Upper lobe of left lung (tissue), 6 donors: ENCODE measurements at regions not wholly inside any gene's neighbourhood (a gene's known extent, or its start where the extent isn't known, plus 50 kb on each side); places are given as distances from the start of the nearest gene placed in this dataset.

Experiments used
- ATAC-seq, 2 donors: fragments of 200-7000 bp; cut with Tn5 transposase; one replicate each; pipeline ENCODE4 v1.9.1; 2022; ENCODE audit warnings: mild to moderate bottlenecking in 2 of 2, moderate library complexity in 2 of 2; ENCODE audit not compliant: low FRiP score in 2 of 2
- DNase-seq, 2 donors: peaks; one replicate each; pipeline ENCODE4 v3.0.0-alpha.2; 2019 to 2020
- H3K27ac ChIP-seq, 4 donors: fragments of 200-600 bp; sonication (generic); one replicate each; pipeline ENCODE4 v1.5.1; 2016 to 2019
- H3K27me3 ChIP-seq, 4 donors: fragments of 200-600 bp; sonication (generic); one replicate each; pipeline ENCODE4 v1.5.1; 2017 to 2019
- H3K36me3 ChIP-seq, 4 donors: fragments of 200-600 bp; sonication (generic); one replicate each; pipeline ENCODE4 v1.5.1; 2016 to 2019
- H3K4me1 ChIP-seq, 4 donors: fragments of 200-600 bp; sonication (generic); one replicate each; pipeline ENCODE4 v1.5.1; 2018 to 2019
- H3K4me3 ChIP-seq, 4 donors: fragments of 200-600 bp; sonication (generic); one replicate each; pipeline ENCODE4 v1.5.1; 2017 to 2019; ENCODE audit warnings: mild to moderate bottlenecking in 2 of 4, moderate library complexity in 1 of 4
- H3K9me3 ChIP-seq, 4 donors: fragments of 200-600 bp; sonication (generic); one replicate each; pipeline ENCODE4 v1.5.1; 2018 to 2019
- EP300 ChIP-seq, 4 donors: sonication (generic); formaldehyde crosslinking; IDR thresholded peaks; one replicate each; pipeline ENCODE4 v1.5.1; 2017; ENCODE audit warnings: antibody characterized with exemption in 4 of 4, control low read depth in 2 of 4
- POLR2A ChIP-seq, 4 donors: fragments of 450-650 bp; IDR thresholded peaks; one replicate each; pipeline ENCODE4 v1.5.1; 2016 to 2017; ENCODE audit warnings: antibody characterized with exemption in 4 of 4, mild to moderate bottlenecking in 2 of 4
- POLR2AphosphoS5 ChIP-seq, 2 donors: sonication (generic); formaldehyde crosslinking; IDR thresholded peaks; one replicate each; pipeline ENCODE4 v1.5.1; 2017; ENCODE audit warnings: antibody characterized with exemption in 2 of 2
- WGBS, 2 donors: methylation state at CpG; one replicate each; pipeline ENCODE4 v1.1.5; 2017 to 2018; 5-methylcytosine and 5-hydroxymethylcytosine counted together
- TF ChIP-seq, protein P1 (sequence below), 6 experiments: fragments of 450-650 bp in 4 of 6; fragments of 200-600 bp in 2 of 6; sonication (generic) in 2 of 6; IDR thresholded peaks; one replicate each; pipeline ENCODE4 v1.5.1; 2016 to 2019; ENCODE audit warnings: antibody characterized with exemption in 6 of 6
- donor health status: DM: no; HTN: no; CAD: no; lungs with moderate emphysema.
- donor health status: DM: no; HTN: yes; CAD: no; lungs with severe emphysema.

DNA sequence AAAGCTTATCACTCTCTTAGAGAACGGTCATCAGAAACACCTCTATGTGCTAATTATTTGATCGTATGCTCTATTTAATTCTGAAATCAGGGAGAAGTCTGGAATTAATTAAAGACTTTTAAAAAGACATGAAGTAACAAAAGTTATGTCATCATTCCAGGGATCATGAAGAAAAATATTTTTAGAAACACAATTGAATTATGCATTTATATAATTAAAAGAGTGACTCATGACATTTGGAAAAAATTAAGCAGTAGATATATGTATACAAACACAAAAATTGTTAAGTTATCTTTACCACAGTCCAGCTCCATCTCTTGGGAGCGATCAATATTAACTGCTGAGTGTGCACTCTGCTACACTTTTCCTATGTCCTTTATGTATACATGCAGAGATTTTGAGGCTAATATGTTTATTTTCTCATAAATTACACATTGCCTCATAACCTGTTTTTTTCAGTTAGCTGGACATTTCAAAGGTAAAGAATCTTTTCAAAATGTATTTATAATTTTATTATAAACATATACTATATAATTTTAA lies 717.7 kb downstream of the GBE1 start:
- Histone ChIP-seq H3K9me3 (no peaks in the 10 kb centered on the region), H3K4me1 (no peaks in the 10 kb centered on the region), H3K36me3 (no peaks in the 10 kb centered on the region), H3K27ac (no peak overlapping the region), H3K4me3 (no peak overlapping the region), H3K27me3 (no peaks in the 10 kb centered on the region)
- no peak for ATAC-seq
- DNase-seq: no peak
- 81 to 91% methylated on average over 3 of the region's 3 CpGs for WGBS, 2 donors
- TF ChIP-seq, protein P1, sequence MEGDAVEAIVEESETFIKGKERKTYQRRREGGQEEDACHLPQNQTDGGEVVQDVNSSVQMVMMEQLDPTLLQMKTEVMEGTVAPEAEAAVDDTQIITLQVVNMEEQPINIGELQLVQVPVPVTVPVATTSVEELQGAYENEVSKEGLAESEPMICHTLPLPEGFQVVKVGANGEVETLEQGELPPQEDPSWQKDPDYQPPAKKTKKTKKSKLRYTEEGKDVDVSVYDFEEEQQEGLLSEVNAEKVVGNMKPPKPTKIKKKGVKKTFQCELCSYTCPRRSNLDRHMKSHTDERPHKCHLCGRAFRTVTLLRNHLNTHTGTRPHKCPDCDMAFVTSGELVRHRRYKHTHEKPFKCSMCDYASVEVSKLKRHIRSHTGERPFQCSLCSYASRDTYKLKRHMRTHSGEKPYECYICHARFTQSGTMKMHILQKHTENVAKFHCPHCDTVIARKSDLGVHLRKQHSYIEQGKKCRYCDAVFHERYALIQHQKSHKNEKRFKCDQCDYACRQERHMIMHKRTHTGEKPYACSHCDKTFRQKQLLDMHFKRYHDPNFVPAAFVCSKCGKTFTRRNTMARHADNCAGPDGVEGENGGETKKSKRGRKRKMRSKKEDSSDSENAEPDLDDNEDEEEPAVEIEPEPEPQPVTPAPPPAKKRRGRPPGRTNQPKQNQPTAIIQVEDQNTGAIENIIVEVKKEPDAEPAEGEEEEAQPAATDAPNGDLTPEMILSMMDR (IDR thresholded peaks at IDR 0.05): no peak
- TF ChIP-seq POLR2AphosphoS5 (IDR thresholded peaks at IDR 0.05) (no peak), POLR2A (IDR thresholded peaks at IDR 0.05) (no peak), EP300 (IDR thresholded peaks at IDR 0.05) (no peak)

DNA sequence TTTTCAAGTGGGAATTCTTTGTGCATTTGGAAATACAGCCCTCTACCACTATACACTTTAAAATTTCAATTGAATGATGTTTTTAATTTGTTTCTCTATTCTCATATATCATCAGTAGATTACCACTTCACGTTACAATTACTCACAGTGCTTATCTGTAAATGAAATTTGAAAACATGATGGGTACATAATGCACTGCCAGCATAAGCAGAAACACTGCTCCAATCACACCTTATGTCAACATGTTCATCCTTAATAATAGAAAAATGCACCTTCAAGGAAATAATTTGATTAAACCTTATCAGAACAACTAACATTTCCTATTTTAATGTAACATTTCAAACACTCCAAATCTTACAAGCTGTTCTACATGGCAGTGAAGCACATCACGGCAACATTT lies 718.4 kb downstream of the GBE1 start:
- Histone ChIP-seq H3K9me3 (no peaks in the 10 kb centered on the region), H3K4me3 (no peak overlapping the region), H3K27me3 (no peaks in the 10 kb centered on the region), H3K4me1 (no peaks in the 10 kb centered on the region), H3K27ac (no peak overlapping the region), H3K36me3 (no peaks in the 10 kb centered on the region)
- no peak for ATAC-seq
- 59 to 81% methylated on average over 2 of the region's 2 CpGs for WGBS, 2 donors
- no peak for DNase-seq
- TF ChIP-seq EP300 (IDR thresholded peaks at IDR 0.05): no peak
- TF ChIP-seq POLR2A (IDR thresholded peaks at IDR 0.05): no peak

DNA sequence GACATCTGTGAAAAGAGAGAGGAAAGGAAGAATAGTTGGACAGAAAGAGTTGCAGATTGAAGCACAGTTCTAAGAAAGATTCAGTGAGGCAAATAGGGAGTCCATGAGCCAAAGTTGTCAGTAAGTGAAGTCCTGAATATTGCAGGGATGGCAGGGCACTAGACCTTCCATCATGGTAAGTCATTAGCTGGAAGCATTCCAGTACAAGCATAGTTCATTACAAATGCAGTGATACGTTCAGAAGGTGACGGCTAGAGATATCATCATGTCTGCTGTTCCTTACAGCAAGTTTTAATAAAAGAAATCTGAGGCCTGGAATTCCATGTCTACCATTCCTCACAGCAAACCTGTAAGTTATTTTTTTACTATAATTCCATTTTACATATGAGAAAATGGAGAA lies 720.1 kb downstream of the GBE1 start:
- no peak for DNase-seq
- Histone ChIP-seq H3K4me1 (no peaks in the 10 kb centered on the region), H3K27me3 (no peaks in the 10 kb centered on the region), H3K9me3 (no peaks in the 10 kb centered on the region), H3K4me3 (no peak overlapping the region), H3K27ac (no peak overlapping the region), H3K36me3 (no peaks in the 10 kb centered on the region)
- WGBS, 2 donors: 61 to 67% methylated on average over 2 of the region's 2 CpGs
- ATAC-seq: no peak
- no peak for TF ChIP-seq POLR2AphosphoS5 (IDR thresholded peaks at IDR 0.05)
- no peak for TF ChIP-seq EP300 (IDR thresholded peaks at IDR 0.05)
- TF ChIP-seq, protein P1 (IDR thresholded peaks at IDR 0.05): no peak
- TF ChIP-seq POLR2A (IDR thresholded peaks at IDR 0.05): no peak

DNA sequence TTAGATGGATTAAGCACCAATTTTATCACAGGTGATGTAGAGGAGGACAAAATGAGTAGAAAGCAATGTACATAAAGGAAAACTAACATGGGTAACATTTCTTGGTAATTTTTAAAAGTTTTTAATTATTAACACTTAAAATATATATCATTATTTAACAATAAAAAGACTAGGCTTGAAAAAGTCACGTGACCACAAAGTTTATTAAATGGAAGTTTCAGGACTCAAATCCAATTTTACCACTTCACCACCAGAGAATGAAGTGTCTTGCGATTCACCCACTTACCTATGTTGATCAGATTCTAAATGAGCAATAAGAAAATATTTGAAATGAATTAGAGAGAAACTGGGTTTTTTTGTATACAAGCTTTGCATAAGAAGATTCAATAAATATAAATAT lies 721.3 kb downstream of the GBE1 start:
- H3K4me3 ChIP-seq: no peak overlapping the region
- no peaks in the 10 kb centered on the region for H3K4me1 ChIP-seq
- H3K9me3 ChIP-seq: no peaks in the 10 kb centered on the region
- no peak overlapping the region for H3K27ac ChIP-seq
- no peak for TF ChIP-seq POLR2A (IDR thresholded peaks at IDR 0.05)
- TF ChIP-seq EP300 (IDR thresholded peaks at IDR 0.05): no peak
- TF ChIP-seq POLR2AphosphoS5 (IDR thresholded peaks at IDR 0.05): no peak
- TF ChIP-seq, protein P1 (IDR thresholded peaks at IDR 0.05): no peak
- DNase-seq (no peak), ATAC-seq (no peak)
- H3K27me3 ChIP-seq: no peaks in the 10 kb centered on the region
- H3K36me3 ChIP-seq: no peaks in the 10 kb centered on the region
- 83 to 89% methylated on average over 2 of the region's 2 CpGs for WGBS, 2 donors

DNA sequence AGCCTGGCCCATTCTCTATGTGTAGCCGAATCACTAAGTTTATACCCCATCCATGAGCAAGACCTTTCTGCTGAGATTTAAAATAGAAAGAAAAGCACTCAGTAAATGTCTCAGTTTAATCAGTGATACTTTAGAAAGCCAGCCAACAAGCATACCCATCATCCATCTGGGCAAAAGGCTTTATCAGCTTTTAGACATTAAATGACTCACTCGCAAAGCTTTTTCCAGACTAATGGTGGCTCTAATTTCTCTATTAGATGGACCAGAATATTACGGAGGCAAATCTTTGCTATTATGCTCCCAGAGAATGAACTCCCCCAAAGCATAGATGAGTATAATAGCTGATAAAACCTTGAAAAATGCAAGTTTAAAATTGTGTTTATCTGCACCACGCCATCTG lies 727.8 kb downstream of the GBE1 start:
- DNase-seq: no peak
- no peaks in the 10 kb centered on the region for H3K4me1 ChIP-seq
- no peaks in the 10 kb centered on the region for H3K9me3 ChIP-seq
- TF ChIP-seq POLR2AphosphoS5 (IDR thresholded peaks at IDR 0.05) (no peak), EP300 (IDR thresholded peaks at IDR 0.05) (no peak), POLR2A (IDR thresholded peaks at IDR 0.05) (no peak)
- TF ChIP-seq, protein P1 (IDR thresholded peaks at IDR 0.05): no peak
- H3K27ac ChIP-seq: no peak overlapping the region
- no peaks in the 10 kb centered on the region for H3K27me3 ChIP-seq
- no peaks in the 10 kb centered on the region for H3K36me3 ChIP-seq
- H3K4me3 ChIP-seq: no peak overlapping the region
- ATAC-seq: no peak
- 86 to 90% methylated on average over 4 of the region's 4 CpGs for WGBS, 2 donors
